Daoy (cell line): ENCODE measurements at regions not wholly inside any gene's neighbourhood (a gene's known extent, or its start where the extent isn't known, plus 50 kb on each side); places are given as distances from the start of the nearest gene placed in this dataset.
"Not testable (repeated sequence)": the region's sequence is repeated elsewhere in the genome, so short reads cannot be mapped to it uniquely, and the experiment has no call there.

Source experiments
- DNase-seq: peaks from one replicate; pipeline ENCODE4 v3.0.0-alpha.2; 2015; ENCODE audit warnings: low read depth

DNA sequence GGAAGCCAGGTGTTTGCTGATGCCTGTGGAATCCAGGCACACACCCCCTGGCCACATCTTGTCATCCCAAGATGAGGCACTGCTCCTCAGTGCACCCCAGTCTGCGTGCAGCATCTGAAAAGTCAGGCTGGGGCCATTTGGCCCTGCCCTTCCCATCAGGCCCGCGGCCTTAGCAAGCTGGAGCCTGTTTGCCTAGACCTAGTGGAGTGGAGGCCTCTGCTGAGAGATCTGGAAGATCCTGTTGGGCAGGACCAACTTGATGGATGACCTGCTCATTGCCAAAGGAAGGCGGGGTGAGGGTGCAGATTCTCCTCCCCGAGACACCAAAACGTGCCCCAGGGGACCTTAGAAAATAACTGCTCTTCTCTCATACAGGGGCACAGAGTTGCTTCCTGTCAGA lies 220.2 kb downstream of the SHQ1 start:
- DNase-seq = no peak

GRCh38 chr3:72627271-72627670 lies 221.0 kb downstream of the SHQ1 start:
- DNase-seq = no peak

DNA sequence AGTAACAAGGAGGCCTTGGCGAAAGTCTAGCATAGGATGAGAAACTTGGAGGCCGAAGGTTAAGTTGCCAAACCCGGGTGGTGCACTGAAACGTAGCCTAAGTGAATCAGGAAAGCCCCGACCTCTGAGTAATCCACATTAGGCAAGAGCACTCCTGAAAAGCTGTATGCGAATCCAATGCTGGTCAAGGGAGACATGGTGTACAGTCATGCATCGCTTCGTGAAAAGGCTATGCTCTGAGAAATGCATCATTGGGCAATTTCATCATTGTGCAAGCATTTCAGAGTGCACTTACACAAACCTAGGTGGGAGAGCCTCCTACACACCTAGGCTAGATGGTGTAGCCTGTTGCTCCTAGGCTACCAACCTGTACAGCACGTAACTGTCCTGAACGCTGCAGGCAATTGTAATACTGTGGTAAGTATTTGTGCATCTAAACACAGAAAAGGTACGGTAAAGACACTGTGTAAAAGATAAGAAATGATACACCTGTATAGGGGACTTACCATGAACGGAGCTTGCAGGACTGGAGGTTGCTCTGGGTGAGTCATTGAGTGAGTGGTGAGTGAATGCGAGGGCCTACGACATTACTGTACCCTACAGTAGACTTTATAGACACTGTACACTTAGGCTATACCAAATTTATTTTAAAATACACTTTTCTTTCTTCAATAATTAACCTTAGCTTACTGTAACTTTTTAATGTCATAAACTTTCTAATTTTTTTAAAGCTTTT lies 222.5 kb downstream of the SHQ1 start:
- peak; percentile 49 for DNase-seq

DNA sequence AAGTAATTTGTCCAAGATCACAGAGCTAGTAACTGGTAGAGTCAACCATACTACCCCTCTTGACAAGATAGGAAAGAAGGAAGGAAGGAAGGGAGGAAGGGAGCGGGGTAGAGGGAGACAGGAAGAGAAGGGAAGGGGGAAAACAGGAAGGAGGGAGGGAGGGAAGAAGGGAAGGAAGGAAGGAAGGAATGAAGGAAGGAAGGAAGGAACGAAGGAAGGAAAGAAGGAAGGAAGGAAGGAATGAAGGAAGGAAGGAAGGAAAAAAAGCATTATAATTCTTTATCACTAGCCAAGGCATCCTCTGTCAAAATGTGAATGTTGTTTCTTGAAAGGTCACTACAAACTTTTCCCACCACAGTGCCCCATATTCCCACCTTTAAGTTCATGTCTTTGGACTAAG lies 223.6 kb downstream of the SHQ1 start:
- DNase-seq = no peak

- no peak for DNase-seq
These were observed 229.5 kb downstream of the SHQ1 start for GRCh38 chr3:72618739-72619138.

DNA sequence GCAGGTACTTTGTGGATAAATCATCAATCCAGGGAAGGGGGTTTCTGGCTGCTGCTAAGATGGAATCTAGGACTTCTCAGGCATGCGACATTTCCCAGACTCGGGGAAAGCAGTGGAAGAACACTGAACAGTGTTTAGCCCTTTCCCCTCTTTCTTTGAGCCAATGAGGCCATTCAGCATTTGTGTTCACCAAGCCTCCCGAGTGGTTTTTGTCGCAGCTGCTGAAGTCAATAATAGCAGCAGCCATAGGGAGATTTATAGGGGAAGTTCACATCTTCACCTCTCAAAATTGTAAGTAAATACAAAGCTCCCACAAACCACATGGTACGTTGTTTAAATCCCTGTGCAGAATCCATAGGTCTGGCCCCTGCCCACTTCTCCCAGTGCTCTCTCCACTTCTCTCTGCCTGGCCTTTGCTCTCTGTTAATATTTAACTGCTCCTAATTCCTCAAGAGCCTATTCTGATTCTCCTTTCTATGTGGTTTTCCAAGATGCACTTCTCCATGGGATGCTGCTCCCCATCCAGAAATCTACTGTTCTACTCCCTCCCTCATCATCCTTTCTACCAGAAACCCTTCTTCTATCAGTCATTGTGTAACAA lies 230.7 kb downstream of the SHQ1 start:
- DNase-seq = no peak

DNA sequence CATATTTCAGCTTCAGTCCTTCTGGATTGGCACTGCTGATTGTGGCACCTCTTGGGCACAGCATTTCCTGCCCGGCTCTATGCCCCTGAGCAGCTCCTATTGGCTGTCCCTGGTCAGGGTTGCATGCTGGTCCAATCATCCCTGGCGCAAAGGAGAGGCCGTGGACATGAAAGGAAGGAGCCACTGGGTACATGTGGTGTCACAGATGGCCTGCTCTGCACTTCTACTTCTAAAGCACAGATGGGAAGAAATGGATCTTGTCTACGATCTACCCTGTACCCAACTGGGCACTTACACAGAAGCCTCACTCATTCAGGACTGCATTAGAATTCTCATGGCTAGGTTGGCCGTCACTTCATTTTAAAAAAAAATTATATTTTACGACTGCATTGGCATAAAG lies 232.5 kb downstream of the SHQ1 start:
- no peak for DNase-seq

DNA sequence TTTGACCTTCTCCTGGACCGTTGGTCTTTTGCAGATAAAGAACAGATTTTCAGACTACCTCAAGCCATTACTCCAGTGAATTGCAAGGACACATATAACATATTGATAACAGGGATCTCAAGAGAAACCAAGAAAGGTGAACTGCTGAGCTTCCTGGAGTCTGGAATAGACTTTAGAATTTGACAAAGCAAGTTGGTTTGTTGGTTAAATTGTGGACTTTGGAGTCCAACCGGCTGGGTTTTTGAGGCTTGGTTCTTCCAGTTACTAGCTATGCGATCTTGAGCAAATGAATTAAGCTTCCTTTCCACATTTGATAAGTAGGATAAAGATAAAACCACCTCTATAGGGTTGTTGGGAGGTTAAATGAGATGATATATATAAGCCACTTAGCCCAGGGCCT lies 233.1 kb downstream of the SHQ1 start:
- DNase-seq = no peak

DNA sequence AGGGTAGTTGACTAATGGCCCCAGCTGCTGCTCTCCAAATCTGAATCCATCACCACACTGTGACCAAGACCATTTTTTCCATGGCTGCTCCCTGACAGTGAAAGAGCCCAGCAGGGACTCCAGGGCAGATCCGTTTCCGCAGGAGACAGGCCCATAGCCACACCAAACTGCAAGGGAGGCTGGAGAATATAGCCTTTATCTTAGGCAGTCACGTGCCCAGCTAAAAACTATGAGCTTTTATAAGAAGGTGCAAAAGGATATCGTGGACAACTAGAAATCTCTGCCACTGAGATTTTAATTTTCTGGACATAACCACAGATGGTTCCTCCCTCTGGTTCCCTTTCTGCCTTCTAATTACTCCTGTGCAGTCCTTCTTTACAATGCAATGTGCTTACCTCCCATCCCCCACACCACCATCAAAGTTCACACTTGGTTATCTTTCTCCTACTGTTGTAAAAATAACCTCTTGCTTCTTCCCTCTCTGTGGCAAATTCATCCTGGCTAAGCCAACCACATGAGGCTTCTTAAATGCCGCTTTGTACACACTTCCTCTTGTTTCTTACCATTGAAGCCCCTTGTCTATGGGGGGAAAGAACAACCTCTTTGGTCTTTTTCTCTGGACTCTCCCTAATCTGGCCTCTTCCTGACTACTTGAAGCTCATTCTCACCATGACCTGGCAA lies 233.7 kb downstream of the SHQ1 start:
- DNase-seq = no peak

- no peak for DNase-seq
These were observed 234.4 kb downstream of the SHQ1 start for GRCh38 chr3:72613871-72614270.

DNA sequence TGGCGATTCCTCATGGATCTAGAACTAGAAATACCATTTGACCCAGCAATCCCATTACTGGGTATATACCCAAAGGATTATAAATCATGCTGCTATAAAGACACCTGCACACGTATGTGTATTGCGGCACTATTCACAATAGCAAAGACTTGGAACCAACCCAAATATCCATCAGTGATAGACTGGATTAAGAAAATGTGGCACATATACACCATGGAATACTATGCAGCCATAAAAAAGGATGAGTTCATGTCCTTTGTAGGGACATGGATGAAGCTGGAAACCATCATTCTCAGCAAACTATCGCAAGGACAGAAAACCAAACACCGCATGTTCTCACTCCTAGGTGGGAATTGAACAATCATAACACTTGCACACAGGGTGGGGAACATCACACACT lies 239.1 kb downstream of the SHQ1 start:
- not testable (repeated sequence) for DNase-seq

- no peak for DNase-seq
These were observed 242.0 kb downstream of the SHQ1 start for GRCh38 chr3:72606005-72606800.

DNA sequence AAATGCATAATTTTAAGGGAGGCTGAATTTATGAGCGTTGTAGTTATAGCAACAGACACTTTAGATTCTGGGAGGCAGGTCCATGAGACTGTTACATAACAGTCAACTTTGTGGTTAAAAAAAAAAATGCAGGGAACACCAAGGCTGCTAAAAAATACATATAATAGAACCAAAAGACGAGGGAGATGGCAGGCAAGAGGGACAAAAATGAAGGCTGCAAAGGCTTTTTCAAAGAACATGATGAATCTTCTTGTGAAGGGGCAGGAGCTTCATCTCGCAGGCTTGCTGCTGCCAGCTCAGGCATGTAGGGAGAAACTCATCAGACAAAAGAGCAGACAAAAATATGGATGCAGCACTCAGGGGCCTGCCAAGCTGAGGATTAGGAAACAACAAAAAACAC lies 243.9 kb downstream of the SHQ1 start:
- no peak for DNase-seq

DNA sequence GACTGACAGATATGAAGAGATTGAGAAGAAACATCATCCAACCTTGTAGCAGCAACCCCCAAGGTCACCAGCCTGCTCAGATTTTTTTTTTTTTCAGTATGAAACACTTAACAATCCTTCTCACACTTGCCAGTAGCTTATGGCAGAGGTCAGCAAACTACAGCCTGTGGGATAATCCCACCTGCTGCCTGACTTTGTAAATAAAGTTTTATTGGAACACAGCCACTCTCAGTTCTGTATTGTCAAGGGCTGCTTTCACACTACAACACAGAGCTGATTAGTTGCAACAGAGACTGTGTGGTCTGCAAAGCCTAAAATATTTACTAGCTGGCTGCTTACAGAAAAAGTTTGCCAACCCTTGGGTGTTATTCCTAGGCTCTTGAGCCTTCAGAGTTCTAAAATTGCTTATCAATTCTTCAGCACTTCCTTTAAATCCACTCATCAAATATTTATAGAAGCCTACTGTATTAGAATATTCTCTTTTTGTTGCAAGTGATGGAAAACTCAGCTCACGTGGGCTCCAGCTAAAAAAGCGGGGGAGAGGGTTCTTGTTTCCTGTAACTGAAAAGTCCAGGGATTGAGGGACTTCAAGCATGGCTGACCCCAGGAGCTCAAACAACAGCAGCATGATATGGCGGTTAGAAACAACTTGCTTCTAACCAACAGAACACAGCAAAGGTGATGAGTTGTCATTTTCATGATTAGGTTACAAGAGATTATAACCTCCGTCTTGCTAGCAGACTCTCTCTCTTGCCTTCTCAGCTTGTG lies 246.1 kb downstream of the SHQ1 start:
- no peak for DNase-seq

GRCh38 chr3:72601060-72601459 lies 247.2 kb downstream of the SHQ1 start:
- DNase-seq = no peak

GRCh38 chr3:72597756-72598195 lies 250.5 kb downstream of the SHQ1 start:
- no peak for DNase-seq

- DNase-seq = no peak
These were observed 251.2 kb downstream of the SHQ1 start for GRCh38 chr3:72597043-72597442.

- peak; percentile 21 for DNase-seq
These were observed 252.2 kb downstream of the SHQ1 start for GRCh38 chr3:72595927-72596610.

DNA sequence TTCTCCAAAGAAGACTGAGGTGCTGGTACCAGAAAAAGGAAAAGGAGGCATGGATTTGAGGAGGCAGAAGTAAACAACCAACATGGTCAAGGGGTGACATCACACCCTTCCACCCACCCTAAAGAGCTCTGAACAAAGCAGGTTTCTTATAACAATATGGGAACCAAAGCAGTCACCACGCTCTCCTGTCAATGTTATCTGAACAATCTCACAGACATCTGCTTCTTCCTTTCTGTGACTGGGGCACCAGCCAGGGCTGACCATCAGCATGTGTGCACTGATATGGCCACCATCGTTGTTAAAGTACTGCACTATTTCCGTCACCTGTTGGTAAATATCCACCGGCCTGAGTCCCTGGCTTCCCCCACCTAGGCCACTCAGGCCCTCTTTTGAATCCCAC lies 252.9 kb downstream of the SHQ1 start:
- no peak for DNase-seq

- no peak for DNase-seq
These were observed 253.5 kb downstream of the SHQ1 start for GRCh38 chr3:72594615-72595215.
